ENCODE measurements at regions not wholly inside any gene's neighbourhood (a gene's known extent, or its start where the extent isn't known, plus 50 kb on each side); places are given as distances from the start of the nearest gene placed in this dataset.

- TF ChIP-seq CTCF (IDR thresholded peaks at IDR 0.05 in 8 of 11, conservative IDR thresholded peaks at IDR 0.05 in 3 of 11) (no peak), POLR2AphosphoS5 (IDR thresholded peaks at IDR 0.05) (no peak), POLR2A (IDR thresholded peaks at IDR 0.05) (no peak)
- 40 to 59% (median 44%) methylated on average over 3 of the region's 3 CpGs for WGBS, 5 donors
- Histone ChIP-seq H3K9me3 (no peaks in the 10 kb centered on the region), H3K27me3 (replicated peaks in 1 of 7) (no peaks in the 10 kb centered on the region), H3K36me3 (no peaks in the 10 kb centered on the region), H3K4me3 (no peak overlapping the region), H3K4me1 (peaks cover 10 to 34% (median 17%) of the 10 kb centered on the region in 6 donors), H3K27ac (no peak overlapping the region)
- no peak for DNase-seq
- intact Hi-C loops (cut with DNase I; ENCODE audit: low total_unique reads), result no loop called here
Measured at GRCh38 chr3:102081572-102082289, 232.4 kb downstream of the NFKBIZ start.

GRCh38 chr3:102083473-102083872 is 234.2 kb downstream of the NFKBIZ start:
- 93 to 97% (median 94%) methylated on average over 2 of the region's 2 CpGs for WGBS, 5 donors
- H3K4me3 ChIP-seq, result no peak overlapping the region
- no peak for DNase-seq
- intact Hi-C loops (cut with DNase I; ENCODE audit: low total_unique reads), result no loop called here
- no peaks in the 10 kb centered on the region for H3K27me3 ChIP-seq (replicated peaks in 1 of 7)
- TF ChIP-seq CTCF (IDR thresholded peaks at IDR 0.05 in 8 of 11, conservative IDR thresholded peaks at IDR 0.05 in 3 of 11) (no peak), POLR2AphosphoS5 (IDR thresholded peaks at IDR 0.05) (no peak), POLR2A (IDR thresholded peaks at IDR 0.05) (no peak)
- H3K36me3 ChIP-seq, result no peaks in the 10 kb centered on the region
- no peak overlapping the region for H3K27ac ChIP-seq
- no peaks in the 10 kb centered on the region for H3K9me3 ChIP-seq
- H3K4me1 ChIP-seq, result peaks cover 10 to 28% (median 15%) of the 10 kb centered on the region in 6 donors

DNA sequence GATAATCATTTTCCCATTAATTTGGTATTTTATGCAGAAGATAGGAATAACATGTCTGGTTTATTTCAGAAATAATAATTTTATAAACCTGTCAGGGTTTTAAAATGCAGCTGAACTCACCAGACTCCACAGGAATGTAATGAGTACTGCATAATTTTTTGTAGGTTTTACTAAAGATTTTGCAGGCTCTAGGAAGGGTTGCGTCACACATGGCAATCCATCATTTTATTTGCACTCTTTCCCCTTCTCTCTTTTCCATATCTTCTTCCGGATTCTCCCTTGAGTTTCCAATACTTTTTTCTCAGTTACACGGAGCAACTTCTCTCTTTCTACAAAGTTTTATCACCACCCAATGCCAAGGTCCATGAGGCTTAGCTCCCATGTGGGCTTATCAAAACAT is 234.7 kb downstream of the NFKBIZ start:
- no peak for DNase-seq
- Histone ChIP-seq H3K9me3 (no peaks in the 10 kb centered on the region), H3K4me1 (peaks cover 6 to 22% (median 11%) of the 10 kb centered on the region in 6 donors), H3K36me3 (no peaks in the 10 kb centered on the region), H3K4me3 (no peak overlapping the region), H3K27ac (no peak overlapping the region), H3K27me3 (replicated peaks in 1 of 7) (no peaks in the 10 kb centered on the region)
- intact Hi-C loops (cut with DNase I; ENCODE audit: low total_unique reads), result no loop called here
- whole genome bisulfite sequencing, 5 donors, result 59 to 98% (median 94%) methylated on average over 3 of the region's 3 CpGs
- TF ChIP-seq POLR2AphosphoS5 (IDR thresholded peaks at IDR 0.05), result no peak

- intact Hi-C loops (cut with DNase I; ENCODE audit: low total_unique reads), result no loop called here
- no peak for DNase-seq
- TF ChIP-seq POLR2A (IDR thresholded peaks at IDR 0.05) (no peak), CTCF (IDR thresholded peaks at IDR 0.05 in 8 of 11, conservative IDR thresholded peaks at IDR 0.05 in 3 of 11) (no peak), POLR2AphosphoS5 (IDR thresholded peaks at IDR 0.05) (no peak)
- Histone ChIP-seq H3K9me3 (no peaks in the 10 kb centered on the region), H3K4me1 (peaks cover 2 to 15% (median 6%) of the 10 kb centered on the region in 6 donors), H3K27me3 (replicated peaks in 1 of 7) (no peaks in the 10 kb centered on the region), H3K36me3 (no peaks in the 10 kb centered on the region), H3K4me3 (no peak overlapping the region), H3K27ac (no peak overlapping the region)
- WGBS, 5 donors, result 91 to 93% (median 92%) methylated on average over 3 of the region's 3 CpGs
Measured at GRCh38 chr3:102084704-102085103, 235.4 kb downstream of the NFKBIZ start.

Data from spleen (tissue), 11 donors.